ENCODE measurements at regions not wholly inside any gene's neighbourhood (a gene's known extent, or its start where the extent isn't known, plus 50 kb on each side); places are given as distances from the start of the nearest gene placed in this dataset.

- no peak for TF ChIP-seq CTCF (IDR thresholded peaks at IDR 0.05 in 8 of 11, conservative IDR thresholded peaks at IDR 0.05 in 3 of 11)
- no peak for TF ChIP-seq POLR2A (IDR thresholded peaks at IDR 0.05)
- no peak for TF ChIP-seq POLR2AphosphoS5 (IDR thresholded peaks at IDR 0.05)
Observed at GRCh38 chr15:62541250-62541649, 376.2 kb upstream of the C2CD4B start.
